CD4-positive, alpha-beta T cell treated with Interleukin-10 for 1 hour (primary cell): ENCODE measurements at regions not wholly inside any gene's neighbourhood (a gene's known extent, or its start where the extent isn't known, plus 50 kb on each side); places are given as distances from the start of the nearest gene placed in this dataset.

Experiments
- DNase-seq: peaks from one replicate; pipeline ENCODE4 v3.0.0-alpha.2; 2020

- DNase-seq, result no peak
Observed at GRCh38 chr15:85943791-85944190, 135.9 kb upstream of the AGBL1 start.

- DNase-seq, result no peak
Observed at GRCh38 chr15:85947021-85947420, 132.7 kb upstream of the AGBL1 start.

GRCh38 chr15:85947936-85948335, 131.7 kb upstream of the AGBL1 start:
- DNase-seq, result no peak

GRCh38 chr15:85950101-85950500, 129.6 kb upstream of the AGBL1 start:
- DNase-seq, result no peak

GRCh38 chr15:85954586-85954985, 125.1 kb upstream of the AGBL1 start:
- DNase-seq, result no peak

GRCh38 chr15:85955501-85956391, 123.9 kb upstream of the AGBL1 start:
- DNase-seq, result no peak

- DNase-seq, result no peak
Observed at GRCh38 chr15:85956532-85957275, 123.0 kb upstream of the AGBL1 start.

- no peak for DNase-seq
Observed at GRCh38 chr15:85959611-85960010, 120.1 kb upstream of the AGBL1 start.

GRCh38 chr15:85960381-85960780, 119.3 kb upstream of the AGBL1 start:
- no peak for DNase-seq

- DNase-seq, result no peak
Observed at GRCh38 chr15:85961821-85962220, 117.8 kb upstream of the AGBL1 start.

GRCh38 chr15:85963262-85963760, 116.4 kb upstream of the AGBL1 start:
- DNase-seq, result no peak

GRCh38 chr15:85964471-85964870, 115.2 kb upstream of the AGBL1 start:
- no peak for DNase-seq

GRCh38 chr15:85967553-85967952, 112.1 kb upstream of the AGBL1 start:
- DNase-seq, result no peak

- no peak for DNase-seq
Observed at GRCh38 chr15:85972805-85973540, 106.7 kb upstream of the AGBL1 start.

- no peak for DNase-seq
Observed at GRCh38 chr15:85973584-85974347, 105.9 kb upstream of the AGBL1 start.

- DNase-seq, result no peak
Observed at GRCh38 chr15:85974348-85974705, 105.3 kb upstream of the AGBL1 start.

- DNase-seq, result no peak
Observed at GRCh38 chr15:85974742-85975141, 104.9 kb upstream of the AGBL1 start.

- DNase-seq, result no peak
Observed at GRCh38 chr15:85976102-85976501, 103.6 kb upstream of the AGBL1 start.

- no peak for DNase-seq
Observed at GRCh38 chr15:85976986-85977385, 102.7 kb upstream of the AGBL1 start.

GRCh38 chr15:85977586-85977985, 102.1 kb upstream of the AGBL1 start:
- DNase-seq, result no peak

- DNase-seq, result no peak
Observed at GRCh38 chr15:85979929-85980328, 99.7 kb upstream of the AGBL1 start.

GRCh38 chr15:85980946-85981345, 98.7 kb upstream of the AGBL1 start:
- DNase-seq, result no peak

GRCh38 chr15:85984241-85984640, 95.4 kb upstream of the AGBL1 start:
- DNase-seq, result no peak
